GM19240 (cell line): ENCODE measurements at regions not wholly inside any gene's neighbourhood (a gene's known extent, or its start where the extent isn't known, plus 50 kb on each side); places are given as distances from the start of the nearest gene placed in this dataset.

ENCODE experiments used
- DNase-seq: peaks from one replicate; pipeline ENCODE4 v3.0.0; 2011; ENCODE audit warnings: low spot score; ENCODE audit not compliant: insufficient read length

GRCh38 chr2:122163617-122164016 lies 408.2 kb downstream of the TSN start:
- no peak for DNase-seq

- no peak for DNase-seq
These were observed 409.5 kb downstream of the TSN start for GRCh38 chr2:122164964-122165363.

GRCh38 chr2:122166820-122167219 lies 411.4 kb downstream of the TSN start:
- no peak for DNase-seq

GRCh38 chr2:122167515-122167914 lies 412.1 kb downstream of the TSN start:
- DNase-seq: no peak

- DNase-seq: no peak
These were observed 413.3 kb downstream of the TSN start for GRCh38 chr2:122168799-122169198.

GRCh38 chr2:122172812-122173211 lies 417.4 kb downstream of the TSN start:
- no peak for DNase-seq

- no peak for DNase-seq
These were observed 418.6 kb downstream of the TSN start for GRCh38 chr2:122174061-122174460.

GRCh38 chr2:122179492-122180165 lies 424.2 kb downstream of the TSN start:
- no peak for DNase-seq

- DNase-seq: no peak
These were observed 425.5 kb downstream of the TSN start for GRCh38 chr2:122180972-122181371.

GRCh38 chr2:122182616-122183355 lies 427.3 kb downstream of the TSN start:
- no peak for DNase-seq

GRCh38 chr2:122183890-122184289 lies 428.4 kb downstream of the TSN start:
- no peak for DNase-seq

- DNase-seq: no peak
These were observed 431.3 kb downstream of the TSN start for GRCh38 chr2:122186761-122187222.

- peak; percentile 4 for DNase-seq
These were observed 435.9 kb downstream of the TSN start for GRCh38 chr2:122191331-122191730.

GRCh38 chr2:122193622-122194021 lies 438.2 kb downstream of the TSN start:
- no peak for DNase-seq

- DNase-seq: no peak
These were observed 439.1 kb downstream of the TSN start for GRCh38 chr2:122194546-122194945.

- no peak for DNase-seq
These were observed 448.1 kb downstream of the TSN start for GRCh38 chr2:122203523-122203922.

GRCh38 chr2:122205641-122206040 lies 450.2 kb downstream of the TSN start:
- no peak for DNase-seq

- DNase-seq: no peak
These were observed 450.6 kb downstream of the TSN start for GRCh38 chr2:122206101-122206500.

- DNase-seq: no peak
These were observed 453.9 kb downstream of the TSN start for GRCh38 chr2:122209377-122209776.

GRCh38 chr2:122210065-122210464 lies 454.6 kb downstream of the TSN start:
- DNase-seq: no peak

- no peak for DNase-seq
These were observed 455.7 kb downstream of the TSN start for GRCh38 chr2:122210898-122211856.

- no peak for DNase-seq
These were observed 457.9 kb downstream of the TSN start for GRCh38 chr2:122213312-122213711.
